Common myeloid progenitor, CD34-positive (primary cell): ENCODE measurements at regions not wholly inside any gene's neighbourhood (a gene's known extent, or its start where the extent isn't known, plus 50 kb on each side); places are given as distances from the start of the nearest gene placed in this dataset.

Experiments
- CTCF ChIA-PET: fragments of 350-600 bp; sonication (Branson Sonifier 250); formaldehyde crosslinking; loops from one replicate; lab custom pipeline; 2021; ENCODE audit warnings: antibody characterized with exemption; lab: Charles Lee
- POLR2A ChIA-PET: fragments of 350-600 bp; sonication (Branson Sonifier 250); formaldehyde crosslinking; loops from one replicate; lab custom pipeline; 2021; ENCODE audit warnings: antibody characterized with exemption; lab: Charles Lee
- DNase-seq, 3 donors: peaks; one replicate each; pipeline versions ENCODE4 v3.0.0 to v3.0.0-alpha.2; 2013
- H3K27ac ChIP-seq, 2 experiments: 1 replicate in 1 of 2; 2 replicates in 1 of 2; pipeline ENCODE4 v1.7.0; 2013; ENCODE audit warnings: inconsistent platforms in 2 of 2, low read length in 2 of 2, mild to moderate bottlenecking in 2 of 2, low read depth in 1 of 2, moderate library complexity in 1 of 2; ENCODE audit not compliant: severe bottlenecking in 2 of 2, insufficient read depth in 1 of 2, poor library complexity in 1 of 2
- H3K27me3 ChIP-seq, 5 experiments: replicated peaks in 2 of 5; 1 replicate in 3 of 5; 2 replicates in 2 of 5; pipeline versions ENCODE4 v1.6.1 to v1.7.0; 2013; ENCODE audit warnings: low read length in 4 of 5, mild to moderate bottlenecking in 2 of 5, moderate library complexity in 2 of 5, inconsistent platforms in 1 of 5; ENCODE audit not compliant: insufficient read depth in 5 of 5, control insufficient read depth in 4 of 5
- H3K36me3 ChIP-seq, 4 experiments: 1 replicate in 2 of 4; 2 replicates in 2 of 4; pipeline versions ENCODE4 v1.6.1 to v1.7.0; 2013; ENCODE audit warnings: low read length in 3 of 4, control low read depth in 1 of 4, mild to moderate bottlenecking in 1 of 4; ENCODE audit not compliant: control insufficient read depth in 4 of 4, insufficient read depth in 4 of 4
- H3K4me1 ChIP-seq, 4 experiments: 1 replicate in 3 of 4; 2 replicates in 1 of 4; pipeline versions ENCODE4 v1.6.1 to v1.7.1; 2013; ENCODE audit warnings: low read length in 3 of 4, mild to moderate bottlenecking in 3 of 4, control low read depth in 1 of 4, inconsistent platforms in 1 of 4, moderate library complexity in 1 of 4; ENCODE audit not compliant: control insufficient read depth in 4 of 4, insufficient read depth in 4 of 4; ENCODE audit errors: control extremely low read depth in 1 of 4
- H3K4me3 ChIP-seq, 7 experiments: 1 replicate in 4 of 7; 2 replicates in 3 of 7; pipeline versions ENCODE4 v1.5.1 to v1.7.0; 2013; ENCODE audit warnings: mild to moderate bottlenecking in 7 of 7, low read length in 6 of 7, moderate library complexity in 6 of 7, inconsistent platforms in 2 of 7, low read depth in 2 of 7, control low read depth in 1 of 7; ENCODE audit not compliant: insufficient read depth in 4 of 7, control insufficient read depth in 1 of 7; ENCODE audit errors: extremely low read depth in 1 of 7
- H3K9me3 ChIP-seq, 5 experiments: 1 replicate in 4 of 5; 2 replicates in 1 of 5; pipeline versions ENCODE4 v1.6.1 to v1.7.1; 2013; ENCODE audit warnings: low read length in 4 of 5, mild to moderate bottlenecking in 2 of 5, inconsistent platforms in 1 of 5, low read depth in 1 of 5, moderate library complexity in 1 of 5; ENCODE audit not compliant: control insufficient read depth in 4 of 5, insufficient read depth in 2 of 5; ENCODE audit errors: control extremely low read depth in 1 of 5
- WGBS: methylation state at CpG from one replicate; pipeline ENCODE4 v1.1.5; 2013; ENCODE audit not compliant: insufficient coverage; 5-methylcytosine and 5-hydroxymethylcytosine counted together

- ChIA-PET CTCF (no interaction called here), POLR2A (no interaction called here)
- H3K27ac ChIP-seq, result no peak overlapping the region
- H3K27me3 ChIP-seq, result no peaks in the 10 kb centered on the region
- DNase-seq, result no peak
- no peak overlapping the region for H3K4me3 ChIP-seq
- whole genome bisulfite sequencing, result 83% methylated on average over 2 of the region's 3 CpGs
- no peaks in the 10 kb centered on the region for H3K4me1 ChIP-seq
- no peaks in the 10 kb centered on the region for H3K9me3 ChIP-seq
- no peaks in the 10 kb centered on the region for H3K36me3 ChIP-seq
Observed at GRCh38 chr2:56034258-56034657, 110.7 kb upstream of the EFEMP1 start.

- no peaks in the 10 kb centered on the region for H3K36me3 ChIP-seq
- no peaks in the 10 kb centered on the region for H3K4me1 ChIP-seq
- no peaks in the 10 kb centered on the region for H3K9me3 ChIP-seq
- DNase-seq, result no peak
- WGBS, result 85% methylated on average over 3 of the region's 3 CpGs
- no peak overlapping the region for H3K4me3 ChIP-seq
- ChIA-PET POLR2A (interaction anchor here (0.7 kb wide), 1 partner anchor 572 kb away, joined by 3 read pairs; no protein-coding TSS in a partner anchor), CTCF (interaction anchor here (1.6 kb wide), 1 partner anchor 26 kb away, joined by 3 read pairs; no protein-coding TSS in a partner anchor)
- peaks cover 0 to 5% (median 0%) of the 10 kb centered on the region in 5 experiments for H3K27me3 ChIP-seq
- H3K27ac ChIP-seq, result no peak overlapping the region
Observed at GRCh38 chr2:56040189-56040588, 116.6 kb upstream of the EFEMP1 start.

GRCh38 chr2:56040834-56041233 is 117.3 kb upstream of the EFEMP1 start:
- Histone ChIP-seq H3K4me1 (no peaks in the 10 kb centered on the region), H3K27me3 (peaks cover 0 to 5% (median 1%) of the 10 kb centered on the region in 5 experiments), H3K9me3 (no peaks in the 10 kb centered on the region), H3K27ac (no peak overlapping the region), H3K36me3 (no peaks in the 10 kb centered on the region), H3K4me3 (no peak overlapping the region)
- ChIA-PET POLR2A (interaction anchor here (0.6 kb wide), 1 partner anchor 24 kb away, joined by 3 read pairs; no protein-coding TSS in a partner anchor), CTCF (no interaction called here)
- no peak for DNase-seq

GRCh38 chr2:56047136-56047535 is 123.6 kb upstream of the EFEMP1 start:
- peaks cover 0 to 5% (median 1%) of the 10 kb centered on the region in 5 experiments for H3K27me3 ChIP-seq
- H3K4me3 ChIP-seq, result no peak overlapping the region
- no peaks in the 10 kb centered on the region for H3K36me3 ChIP-seq
- H3K4me1 ChIP-seq, result no peaks in the 10 kb centered on the region
- ChIA-PET POLR2A (no interaction called here), CTCF (no interaction called here)
- no peak for DNase-seq
- no peak overlapping the region for H3K27ac ChIP-seq
- no peaks in the 10 kb centered on the region for H3K9me3 ChIP-seq
- WGBS, result 80% methylated on average over 2 of the region's 3 CpGs

- H3K27ac ChIP-seq, result no peak overlapping the region
- POLR2A ChIA-PET, result no interaction called here
- no peak for DNase-seq
- CTCF ChIA-PET, result no interaction called here
- H3K4me1 ChIP-seq, result no peaks in the 10 kb centered on the region
- H3K9me3 ChIP-seq, result no peaks in the 10 kb centered on the region
- H3K4me3 ChIP-seq, result no peak overlapping the region
- 95% methylated on average over 4 of the region's 10 CpGs for WGBS
- no peaks in the 10 kb centered on the region for H3K36me3 ChIP-seq
- peaks cover 0 to 5% (median 0%) of the 10 kb centered on the region in 5 experiments for H3K27me3 ChIP-seq
Observed at GRCh38 chr2:56049233-56049845, 125.8 kb upstream of the EFEMP1 start.

- H3K4me1 ChIP-seq, result no peaks in the 10 kb centered on the region
- CTCF ChIA-PET, result no interaction called here
- no peaks in the 10 kb centered on the region for H3K27me3 ChIP-seq
- H3K27ac ChIP-seq, result no peak overlapping the region
- POLR2A ChIA-PET, result no interaction called here
- H3K4me3 ChIP-seq, result no peak overlapping the region
- H3K36me3 ChIP-seq, result no peaks in the 10 kb centered on the region
- no peak for DNase-seq
- H3K9me3 ChIP-seq, result no peaks in the 10 kb centered on the region
- 84% methylated on average over 2 of the region's 3 CpGs for WGBS
Observed at GRCh38 chr2:56053679-56054078, 130.1 kb upstream of the EFEMP1 start.

GRCh38 chr2:56055405-56055804 is 128.4 kb upstream of the CCDC85A start:
- CTCF ChIA-PET, result no interaction called here
- POLR2A ChIA-PET, result no interaction called here
- Histone ChIP-seq H3K4me1 (no peaks in the 10 kb centered on the region), H3K27me3 (no peaks in the 10 kb centered on the region), H3K36me3 (no peaks in the 10 kb centered on the region), H3K9me3 (peaks cover 0 to 3% (median 0%) of the 10 kb centered on the region in 5 experiments), H3K27ac (no peak overlapping the region), H3K4me3 (no peak overlapping the region)
- no peak for DNase-seq
